ENCODE measurements at regions not wholly inside any gene's neighbourhood (a gene's known extent, or its start where the extent isn't known, plus 50 kb on each side); places are given as distances from the start of the nearest gene placed in this dataset.

DNA sequence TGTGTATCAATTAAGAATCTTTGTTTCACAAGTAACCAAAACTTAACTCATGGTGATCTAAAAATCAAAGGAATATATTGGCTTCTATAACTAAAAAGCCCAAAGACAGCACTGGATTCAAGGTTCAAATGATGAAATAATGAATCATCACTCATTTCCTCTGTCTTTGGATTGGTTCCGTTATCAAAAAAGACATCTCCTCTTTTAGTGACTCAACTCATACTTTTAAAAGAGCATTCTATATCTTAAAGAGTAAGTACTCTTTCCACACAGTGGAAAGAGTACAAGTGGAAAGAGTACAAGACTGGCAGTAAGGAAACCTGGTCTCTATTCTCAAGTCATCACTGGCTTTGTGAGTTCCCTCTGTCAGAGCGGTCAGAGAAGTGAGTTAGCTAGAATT, 141.4 kb upstream of the NMUR2 start:
- ChIA-PET CTCF (ENCODE audit: low intra/inter-chr PET ratio, low total read pairs) (no interaction called here), POLR2A (no interaction called here)
- in situ Hi-C loops (cut with HindIII; ENCODE audit: extremely low pct_ligation_motif_present, low pct_unique_long_range_greater_than_20kb) (loop anchor here (25.0 kb wide), 1 partner anchor 1616 kb away; no protein-coding TSS in a partner anchor), intact Hi-C loops (cut with micrococcal nuclease; ENCODE audit: unreplicated experiment) (no loop called here)
- no peaks in the 10 kb centered on the region for H3K79me2 ChIP-seq (ENCODE audit: insufficient read depth, low read length)
- no peaks in the 10 kb centered on the region for H4K20me1 ChIP-seq (ENCODE audit: insufficient read depth, low read length)
- no peak overlapping the region for H3K27ac ChIP-seq (ENCODE audit: extremely low read length, insufficient read depth, low read length)
- 19% methylated on average over 2 of the region's 2 CpGs for WGBS (ENCODE audit: low lambda C conversion rate)
- H3K9ac ChIP-seq (ENCODE audit: insufficient read depth, low read depth, low read length), result no peak overlapping the region
- no peaks in the 10 kb centered on the region for H3K27me3 ChIP-seq (ENCODE audit: control insufficient read depth in 1 of 2, insufficient read depth in 2 of 2, low read length in 2 of 2)
- FAIRE-seq (no peak), ATAC-seq (no peak), DNase-seq (ENCODE audit: low spot score) (no peak)
- H3K4me1 ChIP-seq (ENCODE audit: insufficient read depth, low read length), result no peaks in the 10 kb centered on the region
- H3K9me3 ChIP-seq (ENCODE audit: low read length), result no peaks in the 10 kb centered on the region
- H3K4me2 ChIP-seq (ENCODE audit: low read depth, low read length), result no peak overlapping the region
- TF ChIP-seq ZC3H4 (CRISPR knock-in tag; IDR thresholded peaks at IDR 0.05; ENCODE audit: borderline replicate concordance), result no peak
- no peaks in the 10 kb centered on the region for H3K36me3 ChIP-seq (replicated peaks in 1 of 2; ENCODE audit: control insufficient read depth in 1 of 2, insufficient read depth in 2 of 2, low read length in 2 of 2)
- no peak overlapping the region for H3K4me3 ChIP-seq (replicated peaks in 1 of 3; ENCODE audit: insufficient read depth in 1 of 3, low read depth in 2 of 3, low read length in 3 of 3)
- no TSS peak for BruUV-seq (replicated peaks)
- no peak overlapping the region for H2AFZ ChIP-seq (ENCODE audit: low read length)

DNA sequence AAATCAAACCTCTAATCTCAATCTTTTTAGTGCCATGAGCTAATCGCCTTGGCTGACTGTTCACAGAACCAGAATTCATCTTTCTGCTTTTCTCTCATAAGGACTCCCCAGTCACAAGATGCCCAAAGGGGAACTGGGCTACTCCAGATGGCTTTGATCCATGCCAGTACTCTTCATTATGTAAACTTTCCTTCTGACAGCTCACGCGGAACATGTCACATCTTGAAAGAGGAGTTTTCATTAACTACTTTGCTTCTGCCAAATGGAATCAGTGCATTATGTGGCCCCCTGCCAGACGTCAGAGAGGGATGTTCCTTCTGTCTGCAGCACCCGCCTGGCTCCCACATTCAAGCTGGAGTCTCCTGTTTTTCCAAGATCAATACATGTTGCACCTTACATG, 142.1 kb upstream of the NMUR2 start:
- TF ChIP-seq MAF1 (CRISPR knock-in tag; IDR thresholded peaks at IDR 0.05; ENCODE audit: borderline replicate concordance) (no peak), ZNF235 (CRISPR knock-in tag; IDR thresholded peaks at IDR 0.05; ENCODE audit: borderline replicate concordance) (no peak), SALL1 (CRISPR knock-in tag; IDR thresholded peaks at IDR 0.05) (no peak), SRY (CRISPR knock-in tag; IDR thresholded peaks at IDR 0.05) (no peak), ZNF251 (CRISPR knock-in tag; IDR thresholded peaks at IDR 0.05) (no peak), GATAD1 (CRISPR knock-in tag; IDR thresholded peaks at IDR 0.05) (no peak)
- TF ChIP-seq, protein P1, sequence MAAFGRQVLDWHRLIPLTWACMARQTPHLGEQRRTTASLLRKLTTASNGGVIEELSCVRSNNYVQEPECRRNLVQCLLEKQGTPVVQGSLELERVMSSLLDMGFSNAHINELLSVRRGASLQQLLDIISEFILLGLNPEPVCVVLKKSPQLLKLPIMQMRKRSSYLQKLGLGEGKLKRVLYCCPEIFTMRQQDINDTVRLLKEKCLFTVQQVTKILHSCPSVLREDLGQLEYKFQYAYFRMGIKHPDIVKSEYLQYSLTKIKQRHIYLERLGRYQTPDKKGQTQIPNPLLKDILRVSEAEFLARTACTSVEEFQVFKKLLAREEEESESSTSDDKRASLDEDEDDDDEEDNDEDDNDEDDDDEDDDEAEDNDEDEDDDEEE (CRISPR knock-in tag; IDR thresholded peaks at IDR 0.05), result no peak
- TF ChIP-seq, protein P2, sequence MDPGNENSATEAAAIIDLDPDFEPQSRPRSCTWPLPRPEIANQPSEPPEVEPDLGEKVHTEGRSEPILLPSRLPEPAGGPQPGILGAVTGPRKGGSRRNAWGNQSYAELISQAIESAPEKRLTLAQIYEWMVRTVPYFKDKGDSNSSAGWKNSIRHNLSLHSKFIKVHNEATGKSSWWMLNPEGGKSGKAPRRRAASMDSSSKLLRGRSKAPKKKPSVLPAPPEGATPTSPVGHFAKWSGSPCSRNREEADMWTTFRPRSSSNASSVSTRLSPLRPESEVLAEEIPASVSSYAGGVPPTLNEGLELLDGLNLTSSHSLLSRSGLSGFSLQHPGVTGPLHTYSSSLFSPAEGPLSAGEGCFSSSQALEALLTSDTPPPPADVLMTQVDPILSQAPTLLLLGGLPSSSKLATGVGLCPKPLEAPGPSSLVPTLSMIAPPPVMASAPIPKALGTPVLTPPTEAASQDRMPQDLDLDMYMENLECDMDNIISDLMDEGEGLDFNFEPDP (CRISPR knock-in tag; conservative IDR thresholded peaks at IDR 0.05), result no peak
- in situ Hi-C loops (cut with HindIII; ENCODE audit: extremely low pct_ligation_motif_present, low pct_unique_long_range_greater_than_20kb) (loop anchor here (25.0 kb wide), 1 partner anchor 1615 kb away; no protein-coding TSS in a partner anchor), intact Hi-C loops (cut with micrococcal nuclease; ENCODE audit: unreplicated experiment) (no loop called here)
- FAIRE-seq (no peak), ATAC-seq (no peak), DNase-seq (ENCODE audit: low spot score) (no peak)
- no peak overlapping the region for H3K27ac ChIP-seq (ENCODE audit: extremely low read length, insufficient read depth, low read length)
- CTCF ChIA-PET (ENCODE audit: low intra/inter-chr PET ratio, low total read pairs), result no interaction called here
- no peak overlapping the region for H3K4me3 ChIP-seq (replicated peaks in 1 of 3; ENCODE audit: insufficient read depth in 1 of 3, low read depth in 2 of 3, low read length in 3 of 3)
- no peaks in the 10 kb centered on the region for H3K36me3 ChIP-seq (replicated peaks in 1 of 2; ENCODE audit: control insufficient read depth in 1 of 2, insufficient read depth in 2 of 2, low read length in 2 of 2)
- BruUV-seq (replicated peaks), result no TSS peak
- H3K4me1 ChIP-seq (ENCODE audit: insufficient read depth, low read length), result no peaks in the 10 kb centered on the region
- no peak overlapping the region for H3K9ac ChIP-seq (ENCODE audit: insufficient read depth, low read depth, low read length)
- no peaks in the 10 kb centered on the region for H3K79me2 ChIP-seq (ENCODE audit: insufficient read depth, low read length)
- no peak overlapping the region for H2AFZ ChIP-seq (ENCODE audit: low read length)
- POLR2A ChIA-PET, result no interaction called here
- WGBS (ENCODE audit: low lambda C conversion rate), result 0% methylated on average over 5 of the region's 5 CpGs
- H3K27me3 ChIP-seq (ENCODE audit: control insufficient read depth in 1 of 2, insufficient read depth in 2 of 2, low read length in 2 of 2), result no peaks in the 10 kb centered on the region
- H3K4me2 ChIP-seq (ENCODE audit: low read depth, low read length), result no peak overlapping the region
- no peaks in the 10 kb centered on the region for H4K20me1 ChIP-seq (ENCODE audit: insufficient read depth, low read length)
- H3K9me3 ChIP-seq (ENCODE audit: low read length), result no peaks in the 10 kb centered on the region
